RWPE2 (cell line): ENCODE measurements at regions not wholly inside any gene's neighbourhood (a gene's known extent, or its start where the extent isn't known, plus 50 kb on each side); places are given as distances from the start of the nearest gene placed in this dataset.

Experiments used
- ATAC-seq: fragments of 200-7000 bp; cut with Tn5 transposase; 3 replicates; pipeline ENCODE4 v1.9.1; 2021; ENCODE audit warnings: low read depth
- DNase-seq: peaks from one replicate; pipeline ENCODE4 v3.0.0-alpha.2; 2020; ENCODE audit warnings: low spot score
- H3K27ac ChIP-seq: fragments of 450-650 bp; 2 replicates; pipeline ENCODE4 v1.5.1; 2017; ENCODE audit warnings: mild to moderate bottlenecking; ENCODE audit not compliant: poor library complexity, severe bottlenecking
- H3K27me3 ChIP-seq: fragments of 250-450 bp; sonication (Bioruptor Pico); 2 replicates; pipeline ENCODE4 v1.5.1; 2021; ENCODE audit warnings: mild to moderate bottlenecking, moderate library complexity; ENCODE audit not compliant: insufficient read depth, poor library complexity, severe bottlenecking
- H3K36me3 ChIP-seq: fragments of 250-450 bp; sonication (Bioruptor Pico); 2 replicates; pipeline ENCODE4 v1.5.1; 2020; ENCODE audit warnings: low read depth, mild to moderate bottlenecking, moderate library complexity
- H3K4me1 ChIP-seq: fragments of 250-450 bp; sonication (Bioruptor Pico); 2 replicates; pipeline ENCODE4 v1.5.1; 2021; ENCODE audit warnings: mild to moderate bottlenecking, moderate library complexity; ENCODE audit not compliant: insufficient read depth, poor library complexity, severe bottlenecking
- H3K4me3 ChIP-seq: fragments of 250-450 bp; sonication (Bioruptor Pico); 2 replicates; pipeline ENCODE4 v1.5.1; 2021; ENCODE audit warnings: mild to moderate bottlenecking, moderate library complexity; ENCODE audit not compliant: severe bottlenecking
- H3K9me3 ChIP-seq: fragments of 250-450 bp; sonication (Bioruptor Pico); 2 replicates; pipeline ENCODE4 v1.5.1; 2021; ENCODE audit warnings: mild to moderate bottlenecking, moderate library complexity; ENCODE audit not compliant: severe bottlenecking
- CTCF ChIP-seq: fragments of 450-650 bp; IDR thresholded peaks from one replicate; pipeline ENCODE4 v1.5.1; 2017; ENCODE audit warnings: mild to moderate bottlenecking, moderate library complexity; ENCODE audit not compliant: poor library complexity, severe bottlenecking

GRCh38 chr5:162391833-162392232, 324.3 kb downstream of the GABRG2 start:
- DNase-seq (no peak), ATAC-seq (no peak)
- Histone ChIP-seq H3K4me1 (no peaks in the 10 kb centered on the region), H3K4me3 (no peak overlapping the region), H3K36me3 (no peaks in the 10 kb centered on the region), H3K27me3 (peaks cover 7% of the 10 kb centered on the region), H3K27ac (no peak overlapping the region), H3K9me3 (peaks cover 5% of the 10 kb centered on the region)
- no peak for TF ChIP-seq CTCF

GRCh38 chr5:162392336-162392735, 324.8 kb downstream of the GABRG2 start:
- Histone ChIP-seq H3K4me1 (no peaks in the 10 kb centered on the region), H3K27me3 (peaks cover 7% of the 10 kb centered on the region), H3K27ac (no peak overlapping the region), H3K9me3 (peaks cover 5% of the 10 kb centered on the region), H3K4me3 (no peak overlapping the region), H3K36me3 (no peaks in the 10 kb centered on the region)
- ATAC-seq, result no peak
- no peak for TF ChIP-seq CTCF
- DNase-seq, result no peak

GRCh38 chr5:162393534-162393933, 326.0 kb downstream of the GABRG2 start:
- Histone ChIP-seq H3K27me3 (peaks cover 7% of the 10 kb centered on the region), H3K4me3 (no peak overlapping the region), H3K36me3 (no peaks in the 10 kb centered on the region), H3K27ac (no peak overlapping the region), H3K9me3 (peaks cover 5% of the 10 kb centered on the region), H3K4me1 (no peaks in the 10 kb centered on the region)
- no peak for ATAC-seq
- DNase-seq, result no peak
- TF ChIP-seq CTCF, result no peak

- Histone ChIP-seq H3K9me3 (no peaks in the 10 kb centered on the region), H3K27me3 (no peaks in the 10 kb centered on the region)
These were observed 340.0 kb downstream of the GABRG2 start for GRCh38 chr5:162407614-162408013.

More at GRCh38 chr5:162407614-162408013, 340.0 kb downstream of the GABRG2 start:
- no peaks in the 10 kb centered on the region for H3K4me1 ChIP-seq
- H3K27ac ChIP-seq, result no peak overlapping the region
- no peak for DNase-seq
- no peak for TF ChIP-seq CTCF
- no peak overlapping the region for H3K4me3 ChIP-seq
- H3K36me3 ChIP-seq, result no peaks in the 10 kb centered on the region
- ATAC-seq, result no peak
